HEK293 (cell line): ENCODE measurements at regions not wholly inside any gene's neighbourhood (a gene's known extent, or its start where the extent isn't known, plus 50 kb on each side); places are given as distances from the start of the nearest gene placed in this dataset.

Source experiments
- CTCF ChIA-PET: fragments of 350-600 bp; formaldehyde crosslinking; extraction: SDS; loops from one replicate; lab custom pipeline; 2021; ENCODE audit warnings: antibody characterized with exemption; lab: Yijun Ruan, JAX
- POLR2A ChIA-PET: fragments of 300-600 bp; formaldehyde crosslinking; extraction: SDS; loops from one replicate; lab custom pipeline; 2020; ENCODE audit warnings: antibody characterized with exemption, inconsistent platforms; lab: Yijun Ruan, JAX
- H3K27ac ChIP-seq: fragments of 200-500 bp; sonication (Bioruptor generic); 2 replicates; pipeline ENCODE4 v1.5.1; 2014; ENCODE audit warnings: low read depth, low read length, control low read depth, inconsistent platforms; ENCODE audit errors: extremely low read depth
- H3K36me3 ChIP-seq, 2 experiments: fragments of 200-500 bp in 1 of 2; sonication (Bioruptor generic) in 1 of 2; 1 replicate in 1 of 2; 2 replicates in 1 of 2; pipeline ENCODE4 v1.5.1; 2014 to 2017; ENCODE audit warnings: inconsistent platforms in 2 of 2, low read length in 2 of 2; ENCODE audit not compliant: control insufficient read depth in 2 of 2, insufficient read depth in 1 of 2
- H3K4me1 ChIP-seq: fragments of 200-500 bp; sonication (Bioruptor generic); 2 replicates; pipeline ENCODE4 v1.5.1; 2014; ENCODE audit warnings: mild to moderate bottlenecking, low read length, inconsistent platforms; ENCODE audit not compliant: control insufficient read depth, insufficient read depth
- H3K4me3 ChIP-seq: 2 replicates; pipeline ENCODE4 v1.5.1; 2011; ENCODE audit warnings: low read depth, mild to moderate bottlenecking, control low read depth, low read length, moderate library complexity
- H3K9me3 ChIP-seq: fragments of 200-500 bp; sonication (Bioruptor generic); 2 replicates; pipeline ENCODE4 v1.5.1; 2014; ENCODE audit warnings: low read depth, low read length, inconsistent platforms; ENCODE audit not compliant: control insufficient read depth, insufficient read depth
- KLF9 ChIP-seq: fragments of 450-650 bp; formaldehyde crosslinking; IDR thresholded peaks from 2 replicates; pipeline ENCODE4 v1.5.1; 2016; ENCODE audit warnings: missing biosample characterization, missing genetic modification characterization, low read depth
- PRDM1 ChIP-seq: fragments of 450-650 bp; formaldehyde crosslinking; IDR thresholded peaks from 2 replicates; pipeline ENCODE4; 2016; ENCODE audit warnings: missing biosample characterization, missing genetic modification characterization
- SALL2 ChIP-seq: fragments of 450-650 bp; formaldehyde crosslinking; IDR thresholded peaks from 2 replicates; pipeline ENCODE4 v1.5.0; 2017; ENCODE audit warnings: missing biosample characterization, mild to moderate bottlenecking, missing genetic modification characterization, borderline replicate concordance
- SCRT2 ChIP-seq: fragments of 450-650 bp; formaldehyde crosslinking; IDR thresholded peaks from 2 replicates; pipeline ENCODE4 v1.5.1; 2016; ENCODE audit warnings: missing biosample characterization, missing genetic modification characterization
- TCF7L2 ChIP-seq: IDR thresholded peaks from 2 replicates; pipeline ENCODE4 v1.6.1; 2011; ENCODE audit warnings: low read depth, mild to moderate bottlenecking, inconsistent platforms, low read length, moderate library complexity, borderline replicate concordance
- ZBTB17 ChIP-seq: fragments of 450-650 bp; formaldehyde crosslinking; IDR thresholded peaks from 2 replicates; pipeline ENCODE4 v1.5.1; 2016; ENCODE audit warnings: missing biosample characterization, missing genetic modification characterization
- ZNF121 ChIP-seq: fragments of 450-650 bp; formaldehyde crosslinking; IDR thresholded peaks from 2 replicates; pipeline ENCODE4 v1.5.1; 2016; ENCODE audit warnings: missing biosample characterization, missing genetic modification characterization
- ZNF19 ChIP-seq: fragments of 450-650 bp; formaldehyde crosslinking; IDR thresholded peaks from 2 replicates; pipeline ENCODE4; 2016; ENCODE audit warnings: missing biosample characterization, missing genetic modification characterization, low read depth
- ZNF266 ChIP-seq: fragments of 450-650 bp; formaldehyde crosslinking; IDR thresholded peaks from 2 replicates; pipeline ENCODE4 v1.5.1; 2016; ENCODE audit warnings: missing biosample characterization, missing genetic modification characterization, low read depth
- ZNF518A ChIP-seq: fragments of 450-650 bp; formaldehyde crosslinking; conservative IDR thresholded peaks from 2 replicates; pipeline ENCODE4 v1.5.1; 2016; ENCODE audit warnings: low read depth, missing biosample characterization, missing genetic modification characterization
- ZNF548 ChIP-seq: fragments of 450-650 bp; formaldehyde crosslinking; IDR thresholded peaks from 2 replicates; pipeline ENCODE4 v1.5.1; 2016; ENCODE audit warnings: missing biosample characterization, missing genetic modification characterization
- ZNF549 ChIP-seq: fragments of 450-650 bp; IDR thresholded peaks from 2 replicates; pipeline ENCODE4 v1.5.1; 2018; ENCODE audit warnings: missing biosample characterization, missing genetic modification characterization, mild to moderate bottlenecking, inconsistent platforms, moderate library complexity
- ZNF555 ChIP-seq: fragments of 450-650 bp; formaldehyde crosslinking; conservative IDR thresholded peaks from 2 replicates; pipeline ENCODE4 v1.5.1; 2017; ENCODE audit warnings: missing biosample characterization, mild to moderate bottlenecking, missing genetic modification characterization, inconsistent platforms
- ZNF629 ChIP-seq: fragments of 450-650 bp; formaldehyde crosslinking; IDR thresholded peaks from 2 replicates; pipeline ENCODE4 v1.5.1; 2017; ENCODE audit warnings: missing biosample characterization, missing genetic modification characterization
- ZNF791 ChIP-seq: fragments of 450-650 bp; formaldehyde crosslinking; IDR thresholded peaks from 2 replicates; pipeline ENCODE4 v1.5.1; 2016; ENCODE audit warnings: missing biosample characterization, missing genetic modification characterization
- ZNF792 ChIP-seq: fragments of 450-650 bp; formaldehyde crosslinking; IDR thresholded peaks from 2 replicates; pipeline ENCODE4 v1.5.1; 2016; ENCODE audit warnings: missing biosample characterization, missing genetic modification characterization
- ZNF830 ChIP-seq: fragments of 450-650 bp; IDR thresholded peaks from 2 replicates; pipeline ENCODE4 v1.5.0; 2018; ENCODE audit warnings: missing biosample characterization, missing genetic modification characterization, low read depth, mild to moderate bottlenecking, moderate library complexity
- TF ChIP-seq, protein P1 (sequence below): fragments of 450-650 bp; formaldehyde crosslinking; IDR thresholded peaks from 2 replicates; pipeline ENCODE4 v1.5.1; 2016; ENCODE audit warnings: missing biosample characterization, missing genetic modification characterization
- TF ChIP-seq, protein P2 (sequence below): IDR thresholded peaks from 2 replicates; pipeline ENCODE4 v1.6.1; 2011; ENCODE audit warnings: mild to moderate bottlenecking, low read depth, low read length, borderline replicate concordance
- TF ChIP-seq, protein P3 (sequence below): fragments of 450-650 bp; formaldehyde crosslinking; IDR thresholded peaks from 2 replicates; pipeline ENCODE4 v1.5.1; 2016; ENCODE audit warnings: missing biosample characterization, missing genetic modification characterization

DNA sequence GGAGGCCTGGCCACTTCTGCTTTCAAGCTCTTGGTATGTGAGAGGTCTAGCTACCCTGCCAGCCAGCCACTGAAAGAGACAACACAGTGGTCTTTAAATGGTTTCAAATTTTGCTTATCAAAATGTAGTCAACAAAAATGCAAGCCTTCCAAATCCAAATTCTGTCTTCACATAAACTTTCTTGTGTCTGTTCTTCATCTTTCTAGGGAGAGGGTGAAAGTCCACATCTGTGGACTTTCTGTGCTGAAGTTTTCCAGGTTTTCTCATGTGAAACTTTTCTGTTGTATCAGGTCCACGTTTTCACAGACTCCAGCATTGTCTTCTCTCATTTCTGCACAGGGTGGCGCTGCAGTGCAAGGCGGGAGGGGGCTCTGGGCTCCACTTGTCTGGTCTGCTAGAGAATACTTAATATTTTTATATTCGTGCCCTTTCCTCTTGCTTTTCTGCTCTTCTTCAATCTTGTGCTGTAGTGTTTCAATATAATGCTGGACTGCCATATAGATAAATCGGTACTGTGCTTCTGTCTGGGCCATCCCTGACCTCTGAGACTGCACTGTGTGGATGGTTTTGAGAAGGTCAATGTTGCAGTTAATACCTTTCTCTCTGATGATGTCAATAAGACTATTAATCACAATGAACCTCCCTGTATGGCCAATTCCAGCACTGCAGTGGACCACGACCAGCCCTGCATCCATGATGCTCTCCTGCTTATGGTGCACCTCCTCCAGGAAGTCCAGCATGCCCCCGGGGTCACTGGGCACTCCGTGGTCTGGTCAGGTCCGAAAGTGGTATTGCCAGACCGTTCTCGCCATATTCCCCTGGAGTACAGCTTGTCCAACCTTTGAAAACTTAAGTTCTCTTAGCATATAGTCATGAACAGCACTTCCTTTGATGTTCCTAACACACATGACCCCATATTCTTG is 161.6 kb upstream of the TNFAIP3 start (continued):
- TF ChIP-seq, protein P1, sequence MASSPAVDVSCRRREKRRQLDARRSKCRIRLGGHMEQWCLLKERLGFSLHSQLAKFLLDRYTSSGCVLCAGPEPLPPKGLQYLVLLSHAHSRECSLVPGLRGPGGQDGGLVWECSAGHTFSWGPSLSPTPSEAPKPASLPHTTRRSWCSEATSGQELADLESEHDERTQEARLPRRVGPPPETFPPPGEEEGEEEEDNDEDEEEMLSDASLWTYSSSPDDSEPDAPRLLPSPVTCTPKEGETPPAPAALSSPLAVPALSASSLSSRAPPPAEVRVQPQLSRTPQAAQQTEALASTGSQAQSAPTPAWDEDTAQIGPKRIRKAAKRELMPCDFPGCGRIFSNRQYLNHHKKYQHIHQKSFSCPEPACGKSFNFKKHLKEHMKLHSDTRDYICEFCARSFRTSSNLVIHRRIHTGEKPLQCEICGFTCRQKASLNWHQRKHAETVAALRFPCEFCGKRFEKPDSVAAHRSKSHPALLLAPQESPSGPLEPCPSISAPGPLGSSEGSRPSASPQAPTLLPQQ (tag by site-specific recombination): 0 out of 2 replicates have a peak, but pooled peaks have one; percentile 15
- TF ChIP-seq PRDM1 (tag by site-specific recombination) (peak; percentile 78), ZBTB17 (tag by site-specific recombination) (peak; percentile 96)
- TF ChIP-seq, protein P2, sequence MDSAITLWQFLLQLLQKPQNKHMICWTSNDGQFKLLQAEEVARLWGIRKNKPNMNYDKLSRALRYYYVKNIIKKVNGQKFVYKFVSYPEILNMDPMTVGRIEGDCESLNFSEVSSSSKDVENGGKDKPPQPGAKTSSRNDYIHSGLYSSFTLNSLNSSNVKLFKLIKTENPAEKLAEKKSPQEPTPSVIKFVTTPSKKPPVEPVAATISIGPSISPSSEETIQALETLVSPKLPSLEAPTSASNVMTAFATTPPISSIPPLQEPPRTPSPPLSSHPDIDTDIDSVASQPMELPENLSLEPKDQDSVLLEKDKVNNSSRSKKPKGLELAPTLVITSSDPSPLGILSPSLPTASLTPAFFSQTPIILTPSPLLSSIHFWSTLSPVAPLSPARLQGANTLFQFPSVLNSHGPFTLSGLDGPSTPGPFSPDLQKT: no peak

DNA sequence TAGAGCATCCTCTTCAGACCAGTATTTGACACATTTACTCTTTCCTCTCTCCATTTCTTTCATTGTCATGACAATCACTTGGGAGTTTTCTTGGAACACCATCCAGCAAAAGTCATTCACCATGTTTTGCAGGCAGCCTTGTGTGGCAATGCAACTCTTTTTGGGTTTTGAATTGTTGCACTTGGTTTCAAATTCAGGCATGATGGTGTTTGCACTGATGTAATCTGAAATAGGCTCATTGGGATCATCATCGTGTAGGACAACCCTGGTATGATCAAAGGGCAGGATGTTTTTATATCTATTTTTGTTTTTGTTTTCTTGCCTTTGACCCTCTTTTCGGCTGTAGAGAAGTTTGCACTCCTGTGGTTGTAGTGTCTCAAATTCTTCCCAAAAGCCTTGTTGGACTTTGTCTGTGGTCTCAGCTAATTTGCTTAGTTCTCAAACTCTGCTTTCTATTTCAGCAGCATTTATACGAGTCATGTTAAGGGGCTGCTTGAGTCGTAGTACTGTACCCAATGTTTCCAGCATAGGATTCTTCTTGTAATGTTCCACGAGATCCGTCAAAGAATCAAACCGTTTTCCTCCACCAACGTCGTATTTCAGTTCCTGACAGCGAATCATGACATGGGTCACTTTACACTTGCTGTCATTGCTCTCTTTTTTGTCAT is 160.8 kb upstream of the TNFAIP3 start:
- Histone ChIP-seq H3K36me3 (no peaks in the 10 kb centered on the region), H3K9me3 (no peaks in the 10 kb centered on the region), H3K4me3 (no peak overlapping the region), H3K4me1 (no peaks in the 10 kb centered on the region), H3K27ac (no peak overlapping the region)
- POLR2A ChIA-PET: no interaction called here
- CTCF ChIA-PET: interaction anchor here (0.6 to 3.9 kb wide), 24 partner anchors 9 to 562 kb away, joined by 3 to 101 read pairs (median 5); no protein-coding TSS in a partner anchor
- TF ChIP-seq SALL2 (tag by site-specific recombination) (no peak), ZNF791 (tag by site-specific recombination) (no peak), ZNF549 (tag by site-specific recombination) (no peak), TCF7L2 (no peak), ZNF629 (tag by site-specific recombination) (no peak), KLF9 (tag by site-specific recombination) (no peak), ZNF266 (no peak), ZNF555 (tag by site-specific recombination) (no peak), ZNF121 (tag by site-specific recombination) (no peak), ZNF792 (no peak), ZNF830 (tag by site-specific recombination) (no peak), SCRT2 (tag by site-specific recombination) (no peak), ZNF19 (tag by site-specific recombination) (no peak), ZNF548 (tag by site-specific recombination) (no peak), ZNF518A (no peak)
- TF ChIP-seq, protein P2: no peak
- TF ChIP-seq, protein P1 (tag by site-specific recombination): no peak
- TF ChIP-seq, protein P3, sequence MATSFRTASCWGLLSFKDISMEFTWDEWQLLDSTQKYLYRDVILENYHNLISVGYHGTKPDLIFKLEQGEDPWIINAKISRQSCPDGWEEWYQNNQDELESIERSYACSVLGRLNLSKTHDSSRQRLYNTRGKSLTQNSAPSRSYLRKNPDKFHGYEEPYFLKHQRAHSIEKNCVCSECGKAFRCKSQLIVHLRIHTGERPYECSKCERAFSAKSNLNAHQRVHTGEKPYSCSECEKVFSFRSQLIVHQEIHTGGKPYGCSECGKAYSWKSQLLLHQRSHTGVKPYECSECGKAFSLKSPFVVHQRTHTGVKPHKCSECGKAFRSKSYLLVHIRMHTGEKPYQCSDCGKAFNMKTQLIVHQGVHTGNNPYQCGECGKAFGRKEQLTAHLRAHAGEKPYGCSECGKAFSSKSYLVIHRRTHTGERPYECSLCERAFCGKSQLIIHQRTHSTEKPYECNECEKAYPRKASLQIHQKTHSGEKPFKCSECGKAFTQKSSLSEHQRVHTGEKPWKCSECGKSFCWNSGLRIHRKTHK (tag by site-specific recombination): no peak
